Activated CD4-positive, CD25-positive, alpha-beta regulatory T cell treated with anti-CD3 and anti-CD28 coated beads, Interleukin-2, amount 50 U/mL, for 24 hours (primary cell): ENCODE measurements at regions not wholly inside any gene's neighbourhood (a gene's known extent, or its start where the extent isn't known, plus 50 kb on each side); places are given as distances from the start of the nearest gene placed in this dataset.
"Not testable (repeated sequence)": the region's sequence is repeated elsewhere in the genome, so short reads cannot be mapped to it uniquely, and the experiment has no call there.

Experiments used
- ATAC-seq, 2 donors: fragments of 150-1000 bp; cut with Tn5 transposase; one replicate each; pipeline ENCODE4 v1.10.0; 2021; ENCODE audit warnings: mild to moderate bottlenecking in 1 of 2, moderate library complexity in 1 of 2

GRCh38 chr16:60949800-60950199, 1086.4 kb downstream of the CDH8 start:
- ATAC-seq: no peak

- no peak for ATAC-seq
Observed at GRCh38 chr16:60945225-60945624, 1091.0 kb downstream of the CDH8 start.

GRCh38 chr16:60936189-60936588, 1100.0 kb downstream of the CDH8 start:
- not testable (repeated sequence) for ATAC-seq

- ATAC-seq: no peak
Observed at GRCh38 chr16:60932600-60932999, 1103.6 kb downstream of the CDH8 start.

GRCh38 chr16:60930291-60930690, 1105.9 kb downstream of the CDH8 start:
- ATAC-seq: no peak

- ATAC-seq: no peak
Observed at GRCh38 chr16:60922920-60923319, 1113.3 kb downstream of the CDH8 start.

- no peak for ATAC-seq
Observed at GRCh38 chr16:60914334-60914733, 1121.9 kb downstream of the CDH8 start.

- ATAC-seq: no peak
Observed at GRCh38 chr16:60907645-60908044, 1128.6 kb downstream of the CDH8 start.

GRCh38 chr16:60905811-60906210, 1130.4 kb downstream of the CDH8 start:
- ATAC-seq: no peak

- no peak for ATAC-seq
Observed at GRCh38 chr16:60902114-60902513, 1134.1 kb downstream of the CDH8 start.

- no peak for ATAC-seq
Observed at GRCh38 chr16:60882816-60883215, 1153.4 kb downstream of the CDH8 start.

- no peak for ATAC-seq
Observed at GRCh38 chr16:60852635-60853034, 1183.6 kb downstream of the CDH8 start.

GRCh38 chr16:60821661-60822060, 1214.6 kb downstream of the CDH8 start:
- ATAC-seq: no peak

GRCh38 chr16:60820361-60820760, 1215.9 kb downstream of the CDH8 start:
- ATAC-seq: no peak

GRCh38 chr16:60818465-60818864, 1217.8 kb downstream of the CDH8 start:
- ATAC-seq: no peak

GRCh38 chr16:60816461-60816860, 1219.8 kb downstream of the CDH8 start:
- ATAC-seq: no peak

- no peak for ATAC-seq
Observed at GRCh38 chr16:60815865-60816264, 1220.4 kb downstream of the CDH8 start.

GRCh38 chr16:60815033-60815432, 1221.2 kb downstream of the CDH8 start:
- no peak for ATAC-seq

GRCh38 chr16:60811657-60812056, 1224.6 kb downstream of the CDH8 start:
- ATAC-seq: no peak

- ATAC-seq: no peak
Observed at GRCh38 chr16:60811051-60811608, 1225.1 kb downstream of the CDH8 start.

GRCh38 chr16:60810250-60810649, 1226.0 kb downstream of the CDH8 start:
- no peak for ATAC-seq

- ATAC-seq: no peak
Observed at GRCh38 chr16:60792437-60792836, 1243.8 kb downstream of the CDH8 start.

GRCh38 chr16:60788631-60789030, 1247.6 kb downstream of the CDH8 start:
- ATAC-seq: no peak

- ATAC-seq: no peak
Observed at GRCh38 chr16:60776281-60776680, 1260.0 kb downstream of the CDH8 start.

GRCh38 chr16:60771138-60771537, 1265.1 kb downstream of the CDH8 start:
- ATAC-seq: no peak

- ATAC-seq: not testable (repeated sequence)
Observed at GRCh38 chr16:60770384-60770783, 1265.9 kb downstream of the CDH8 start.
